Right lobe of liver (tissue), 4 donors: ENCODE measurements at regions not wholly inside any gene's neighbourhood (a gene's known extent, or its start where the extent isn't known, plus 50 kb on each side); places are given as distances from the start of the nearest gene placed in this dataset.

Experiments
- POLR2A ChIP-seq: fragments of 450-650 bp; IDR thresholded peaks from one replicate; pipeline ENCODE4 v1.6.1; 2017; ENCODE audit warnings: antibody characterized with exemption, mild to moderate bottlenecking
- TF ChIP-seq, protein P1 (sequence below), 4 donors: fragments of 200-600 bp in 3 of 4; fragments of 450-650 bp in 1 of 4; IDR thresholded peaks; one replicate each; pipeline versions ENCODE4 v1.5.1 to v1.8.0; 2016 to 2022; ENCODE audit warnings: antibody characterized with exemption in 4 of 4, mild to moderate bottlenecking in 2 of 4
- donor health status: DM: no; HTN: no; CAD: no.
- donor health status: DM: no; HTN: no; CAD: no.
- donor health status: DM: no; HTN: yes; CAD: no.

GRCh38 chr5:147044572-147045273 is 166.2 kb upstream of the PPP2R2B start:
- no peak for TF ChIP-seq POLR2A
- TF ChIP-seq, protein P1, sequence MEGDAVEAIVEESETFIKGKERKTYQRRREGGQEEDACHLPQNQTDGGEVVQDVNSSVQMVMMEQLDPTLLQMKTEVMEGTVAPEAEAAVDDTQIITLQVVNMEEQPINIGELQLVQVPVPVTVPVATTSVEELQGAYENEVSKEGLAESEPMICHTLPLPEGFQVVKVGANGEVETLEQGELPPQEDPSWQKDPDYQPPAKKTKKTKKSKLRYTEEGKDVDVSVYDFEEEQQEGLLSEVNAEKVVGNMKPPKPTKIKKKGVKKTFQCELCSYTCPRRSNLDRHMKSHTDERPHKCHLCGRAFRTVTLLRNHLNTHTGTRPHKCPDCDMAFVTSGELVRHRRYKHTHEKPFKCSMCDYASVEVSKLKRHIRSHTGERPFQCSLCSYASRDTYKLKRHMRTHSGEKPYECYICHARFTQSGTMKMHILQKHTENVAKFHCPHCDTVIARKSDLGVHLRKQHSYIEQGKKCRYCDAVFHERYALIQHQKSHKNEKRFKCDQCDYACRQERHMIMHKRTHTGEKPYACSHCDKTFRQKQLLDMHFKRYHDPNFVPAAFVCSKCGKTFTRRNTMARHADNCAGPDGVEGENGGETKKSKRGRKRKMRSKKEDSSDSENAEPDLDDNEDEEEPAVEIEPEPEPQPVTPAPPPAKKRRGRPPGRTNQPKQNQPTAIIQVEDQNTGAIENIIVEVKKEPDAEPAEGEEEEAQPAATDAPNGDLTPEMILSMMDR (IDR thresholded peaks at IDR 0.05) = no peak
